ENCODE measurements at regions not wholly inside any gene's neighbourhood (a gene's known extent, or its start where the extent isn't known, plus 50 kb on each side); places are given as distances from the start of the nearest gene placed in this dataset.

DNA sequence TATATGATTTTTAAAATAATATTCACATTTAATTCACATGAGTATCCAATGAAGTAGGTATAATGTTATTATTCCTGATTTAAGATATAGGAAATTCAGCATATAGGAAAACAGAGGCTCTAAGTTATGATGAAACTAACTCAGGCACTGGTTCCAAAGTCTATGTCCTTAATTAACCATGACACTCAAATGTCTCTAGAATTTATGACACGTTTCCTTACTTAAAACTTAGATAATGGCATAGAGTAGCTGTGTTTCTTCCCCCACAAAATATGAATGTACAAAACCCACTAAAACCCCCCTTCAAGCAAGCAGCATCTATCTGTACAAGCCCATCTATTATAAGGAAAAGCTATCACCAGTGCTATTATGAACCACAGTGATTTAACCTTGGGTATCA lies 72.9 kb upstream of the CDK1 start:
- TF ChIP-seq, protein P1, sequence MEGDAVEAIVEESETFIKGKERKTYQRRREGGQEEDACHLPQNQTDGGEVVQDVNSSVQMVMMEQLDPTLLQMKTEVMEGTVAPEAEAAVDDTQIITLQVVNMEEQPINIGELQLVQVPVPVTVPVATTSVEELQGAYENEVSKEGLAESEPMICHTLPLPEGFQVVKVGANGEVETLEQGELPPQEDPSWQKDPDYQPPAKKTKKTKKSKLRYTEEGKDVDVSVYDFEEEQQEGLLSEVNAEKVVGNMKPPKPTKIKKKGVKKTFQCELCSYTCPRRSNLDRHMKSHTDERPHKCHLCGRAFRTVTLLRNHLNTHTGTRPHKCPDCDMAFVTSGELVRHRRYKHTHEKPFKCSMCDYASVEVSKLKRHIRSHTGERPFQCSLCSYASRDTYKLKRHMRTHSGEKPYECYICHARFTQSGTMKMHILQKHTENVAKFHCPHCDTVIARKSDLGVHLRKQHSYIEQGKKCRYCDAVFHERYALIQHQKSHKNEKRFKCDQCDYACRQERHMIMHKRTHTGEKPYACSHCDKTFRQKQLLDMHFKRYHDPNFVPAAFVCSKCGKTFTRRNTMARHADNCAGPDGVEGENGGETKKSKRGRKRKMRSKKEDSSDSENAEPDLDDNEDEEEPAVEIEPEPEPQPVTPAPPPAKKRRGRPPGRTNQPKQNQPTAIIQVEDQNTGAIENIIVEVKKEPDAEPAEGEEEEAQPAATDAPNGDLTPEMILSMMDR (conservative IDR thresholded peaks at IDR 0.05; ENCODE audit: low read depth, low read length) = no peak
- no peak for TF ChIP-seq EZH2phosphoT487 (IDR thresholded peaks at IDR 0.05; ENCODE audit: borderline replicate concordance, low read length)

All from PC-3 (cell line).